Liver (tissue), 8 donors: ENCODE measurements at regions not wholly inside any gene's neighbourhood (a gene's known extent, or its start where the extent isn't known, plus 50 kb on each side); places are given as distances from the start of the nearest gene placed in this dataset.

Source experiments
- DNase-seq: peaks from one replicate; pipeline ENCODE4 v3.0.0-alpha.2; 2017; ENCODE audit warnings: low spot score
- H3K27ac ChIP-seq, 2 donors: one replicate each; pipeline ENCODE4 v1.7.0; 2013; ENCODE audit warnings: inconsistent platforms in 2 of 2, low read length in 2 of 2, control low read depth in 1 of 2, low read depth in 1 of 2, mild to moderate bottlenecking in 1 of 2
- H3K27me3 ChIP-seq, 4 donors: one replicate each; pipeline versions ENCODE4 v1.6.1 to v1.7.0; 2013; ENCODE audit warnings: low read length in 3 of 4, inconsistent platforms in 1 of 4, mild to moderate bottlenecking in 1 of 4, moderate library complexity in 1 of 4; ENCODE audit not compliant: control insufficient read depth in 4 of 4, insufficient read depth in 4 of 4
- H3K36me3 ChIP-seq, 4 donors: one replicate each; pipeline versions ENCODE4 v1.6.1 to v1.7.0; 2013; ENCODE audit warnings: low read length in 3 of 4, mild to moderate bottlenecking in 3 of 4, low read depth in 1 of 4, moderate library complexity in 1 of 4; ENCODE audit not compliant: control insufficient read depth in 4 of 4, insufficient read depth in 3 of 4
- H3K4me1 ChIP-seq, 4 donors: one replicate each; pipeline versions ENCODE4 v1.6.1 to v1.7.0; 2013; ENCODE audit warnings: low read length in 3 of 4, mild to moderate bottlenecking in 3 of 4, moderate library complexity in 1 of 4; ENCODE audit not compliant: control insufficient read depth in 4 of 4, insufficient read depth in 4 of 4
- H3K4me3 ChIP-seq, 3 donors: one replicate each; pipeline versions ENCODE4 v1.6.1 to v1.7.0; 2013; ENCODE audit warnings: low read length in 3 of 3, control low read depth in 1 of 3, low read depth in 1 of 3, mild to moderate bottlenecking in 1 of 3
- H3K9ac ChIP-seq, 2 donors: one replicate each; pipeline ENCODE4 v1.7.0; 2013; ENCODE audit warnings: low read length in 2 of 2, mild to moderate bottlenecking in 2 of 2, moderate library complexity in 2 of 2, control low read depth in 1 of 2, low read depth in 1 of 2
- H3K9me3 ChIP-seq, 4 donors: one replicate each; pipeline versions ENCODE4 v1.6.1 to v1.7.0; 2013; ENCODE audit warnings: low read length in 3 of 4; ENCODE audit not compliant: control insufficient read depth in 4 of 4
- ATF3 ChIP-seq: IDR thresholded peaks from 2 replicates; pipeline ENCODE4 v1.6.1; 2016; ENCODE audit warnings: antibody characterized with exemption
- CTCF ChIP-seq: fragments of 150-350 bp; IDR thresholded peaks from 2 replicates; pipeline ENCODE4 v1.5.1; 2017; ENCODE audit warnings: improper control_type of control experiment, low read depth, low read length; ENCODE audit not compliant: missing input control
- FOXA1 ChIP-seq: IDR thresholded peaks from 2 replicates; pipeline ENCODE4 v1.6.1; 2016; ENCODE audit warnings: antibody characterized with exemption
- FOXA2 ChIP-seq: IDR thresholded peaks from 2 replicates; pipeline ENCODE4 v1.6.1; 2016; ENCODE audit warnings: antibody characterized with exemption
- HNF4A ChIP-seq, 2 donors: conservative IDR thresholded peaks; 2 replicates each; pipeline ENCODE4 v1.6.1; 2016; ENCODE audit warnings: antibody characterized with exemption in 2 of 2, mild to moderate bottlenecking in 2 of 2
- JUND ChIP-seq, 2 donors: IDR thresholded peaks; 2 replicates each; pipeline ENCODE4 v1.6.1; 2016; ENCODE audit warnings: antibody characterized with exemption in 2 of 2
- MAX ChIP-seq: IDR thresholded peaks from 2 replicates; pipeline ENCODE4 v1.6.1; 2016; ENCODE audit warnings: antibody characterized with exemption
- NR2F2 ChIP-seq: IDR thresholded peaks from 2 replicates; pipeline ENCODE4 v1.6.1; 2016; ENCODE audit warnings: antibody characterized with exemption
- RAD21 ChIP-seq, 2 donors: IDR thresholded peaks; 2 replicates each; pipeline ENCODE4 v1.6.1; 2016; ENCODE audit warnings: antibody characterized with exemption in 2 of 2, mild to moderate bottlenecking in 2 of 2
- REST ChIP-seq: IDR thresholded peaks from 2 replicates; pipeline ENCODE4 v1.6.1; 2016; ENCODE audit warnings: antibody characterized with exemption, mild to moderate bottlenecking
- RXRA ChIP-seq, 2 donors: IDR thresholded peaks; 2 replicates each; pipeline ENCODE4 v1.6.1; 2017 to 2018; ENCODE audit warnings: antibody characterized with exemption in 2 of 2, mild to moderate bottlenecking in 1 of 2
- SP1 ChIP-seq: IDR thresholded peaks from 2 replicates; pipeline ENCODE4 v1.6.1; 2018; ENCODE audit warnings: antibody characterized with exemption, mild to moderate bottlenecking
- TAF1 ChIP-seq: conservative IDR thresholded peaks from 2 replicates; pipeline ENCODE4 v1.6.1; 2016; ENCODE audit warnings: antibody characterized with exemption, mild to moderate bottlenecking
- YY1 ChIP-seq: IDR thresholded peaks from 2 replicates; pipeline ENCODE4 v1.6.1; 2016; ENCODE audit warnings: antibody characterized with exemption, mild to moderate bottlenecking
- ZBTB33 ChIP-seq: IDR thresholded peaks from 2 replicates; pipeline ENCODE4 v1.6.1; 2016; ENCODE audit warnings: antibody characterized with exemption
- WGBS: extraction: QIAGEN DNeasy Blood & Tissue Kit; methylation state at CpG from one replicate; pipeline ENCODE4 v1.1.7; 2013; 5-methylcytosine and 5-hydroxymethylcytosine counted together
- donor health status: healthy.
- donor health status: healthy.
- donor health status: healthy.
- donor health status: healthy.
- donor health status: healthy.

GRCh38 chr20:56805313-56805712, 176.2 kb downstream of the TFAP2C start:
- Histone ChIP-seq H3K27ac (no peak overlapping the region), H3K4me3 (no peak overlapping the region), H3K9me3 (no peaks in the 10 kb centered on the region), H3K9ac (no peak overlapping the region), H3K4me1 (no peaks in the 10 kb centered on the region), H3K36me3 (no peaks in the 10 kb centered on the region), H3K27me3 (no peaks in the 10 kb centered on the region)
- TF ChIP-seq MAX (no peak), RAD21 (IDR thresholded peaks at IDR 0.05) (no peak), SP1 (no peak), RXRA (IDR thresholded peaks at IDR 0.05) (no peak), FOXA1 (no peak), JUND (IDR thresholded peaks at IDR 0.05) (no peak), ATF3 (no peak), YY1 (no peak), HNF4A (conservative IDR thresholded peaks at IDR 0.05) (no peak), CTCF (no peak), ZBTB33 (no peak), NR2F2 (no peak), TAF1 (no peak), FOXA2 (no peak), REST (no peak)
- DNase-seq = no peak
- WGBS = 72% methylated on average over 4 of the region's 4 CpGs

GRCh38 chr20:56805966-56806365, 176.9 kb downstream of the TFAP2C start:
- Histone ChIP-seq H3K27ac (no peak overlapping the region), H3K36me3 (no peaks in the 10 kb centered on the region), H3K27me3 (no peaks in the 10 kb centered on the region), H3K9me3 (no peaks in the 10 kb centered on the region), H3K9ac (no peak overlapping the region), H3K4me1 (no peaks in the 10 kb centered on the region), H3K4me3 (no peak overlapping the region)
- DNase-seq = no peak
- WGBS = 94% methylated on average over 9 of the region's 9 CpGs
- TF ChIP-seq RXRA (IDR thresholded peaks at IDR 0.05) = no peak
